Endothelial cell of umbilical vein (primary cell): ENCODE measurements at regions not wholly inside any gene's neighbourhood (a gene's known extent, or its start where the extent isn't known, plus 50 kb on each side); places are given as distances from the start of the nearest gene placed in this dataset.

ENCODE experiments used
- BruUV-seq: library from RNA; stranded (reverse); fragments of 400-500 nt; replicated peaks from 2 replicates; lab custom pipeline; 2021; lab: Mats Ljungman, UMichigan
- CTCF ChIA-PET: fragments of 300-600, 350-600 bp; sonication (Branson Sonifier 250); formaldehyde crosslinking; loops from one replicate; lab custom pipeline; 2021; ENCODE audit warnings: antibody characterized with exemption, inconsistent platforms; lab: Charles Lee
- POLR2A ChIA-PET: fragments of 300-600, 350-600 bp; sonication (Branson Sonifier 250); formaldehyde crosslinking; loops from one replicate; lab custom pipeline; 2021; ENCODE audit warnings: antibody characterized with exemption, inconsistent platforms; lab: Charles Lee
- DNase-seq: peaks from one replicate; pipeline ENCODE4 v3.0.0-alpha.2; 2011; ENCODE audit warnings: low read depth, low spot score
- FAIRE-seq: peaks from 2 replicates; lab custom pipeline; 2011; peaks lifted over from hg19 to GRCh38; lab: Jason Lieb, UNC
- H2AFZ ChIP-seq: 2 replicates; pipeline ENCODE4 v1.6.0; 2012; ENCODE audit warnings: low read depth, low read length, control low read depth, inconsistent platforms
- H3K27ac ChIP-seq: 2 replicates; pipeline ENCODE4 v1.5.1; 2011; ENCODE audit warnings: low read depth, mild to moderate bottlenecking, control low read depth, low read length, moderate library complexity; ENCODE audit not compliant: insufficient read depth
- H3K27me3 ChIP-seq, 2 experiments: 2 replicates each; pipeline versions ENCODE4 v1.6.0 to v1.6.1; 2011; ENCODE audit warnings: low read length in 2 of 2, mixed read lengths in 1 of 2; ENCODE audit not compliant: control insufficient read depth in 2 of 2, insufficient read depth in 2 of 2
- H3K36me3 ChIP-seq, 2 experiments: 2 replicates in 1 of 2; 3 replicates in 1 of 2; pipeline ENCODE4 v1.5.1; 2011; ENCODE audit warnings: low read length in 2 of 2, mild to moderate bottlenecking in 1 of 2, moderate library complexity in 1 of 2; ENCODE audit not compliant: control insufficient read depth in 2 of 2, insufficient read depth in 2 of 2; ENCODE audit errors: extremely low read depth in 1 of 2
- H3K4me1 ChIP-seq: 3 replicates; pipeline ENCODE4 v1.5.1; 2011; ENCODE audit warnings: mild to moderate bottlenecking, low read length; ENCODE audit not compliant: control insufficient read depth, insufficient read depth; ENCODE audit errors: extremely low read depth
- H3K4me2 ChIP-seq: 2 replicates; pipeline ENCODE4 v1.6.1; 2011; ENCODE audit warnings: low read length, control low read depth, mixed read lengths; ENCODE audit not compliant: insufficient read depth
- H3K4me3 ChIP-seq, 3 experiments: fragments of 200-600 bp in 1 of 3; sonication (generic), shearing (Covaris generic) in 1 of 3; replicated peaks in 1 of 3; 2 replicates each; pipeline ENCODE4 v1.5.1; 2011 to 2016; ENCODE audit warnings: control low read depth in 3 of 3, low read length in 3 of 3, mild to moderate bottlenecking in 2 of 3, inconsistent platforms in 1 of 3, low read depth in 1 of 3, moderate library complexity in 1 of 3; ENCODE audit not compliant: insufficient read depth in 1 of 3
- H3K79me2 ChIP-seq: 2 replicates; pipeline ENCODE4 v1.6.0; 2012; ENCODE audit warnings: low read length, inconsistent platforms; ENCODE audit not compliant: control insufficient read depth, insufficient read depth
- H3K9ac ChIP-seq: replicated peaks from 2 replicates; pipeline ENCODE3; 2011; ENCODE audit warnings: low read length, control low read depth; ENCODE audit not compliant: insufficient read depth; ENCODE audit errors: extremely low read depth
- H3K9me1 ChIP-seq: replicated peaks from 3 replicates; pipeline ENCODE4 v1.6.0; 2011; ENCODE audit warnings: mild to moderate bottlenecking, low read length; ENCODE audit not compliant: control insufficient read depth, insufficient read depth; ENCODE audit errors: extremely low read depth
- H3K9me3 ChIP-seq: replicated peaks from 2 replicates; pipeline ENCODE4 v1.5.1; 2012; ENCODE audit warnings: low read length, inconsistent platforms; ENCODE audit not compliant: control insufficient read depth, insufficient read depth
- H4K20me1 ChIP-seq: replicated peaks from 2 replicates; pipeline ENCODE3; 2011; ENCODE audit warnings: mild to moderate bottlenecking, low read length; ENCODE audit not compliant: control insufficient read depth, insufficient read depth; ENCODE audit errors: extremely low read depth
- EZH2 ChIP-seq: IDR thresholded peaks from 2 replicates; pipeline ENCODE4 v1.6.1; 2012; ENCODE audit warnings: borderline replicate concordance, low read depth, mild to moderate bottlenecking, moderate library complexity, low read length, inconsistent platforms; ENCODE audit not compliant: severe bottlenecking
- FOS ChIP-seq: IDR thresholded peaks from 2 replicates; pipeline ENCODE4 v1.6.1; 2011; ENCODE audit warnings: mild to moderate bottlenecking, low read length, moderate library complexity, borderline replicate concordance; ENCODE audit not compliant: insufficient read depth
- GATA2 ChIP-seq: IDR thresholded peaks from 2 replicates; pipeline ENCODE4 v1.7.0; 2011; ENCODE audit warnings: low read depth, mild to moderate bottlenecking, moderate library complexity, mixed read lengths, low read length; ENCODE audit not compliant: insufficient read length, insufficient read depth
- JUN ChIP-seq: IDR thresholded peaks from 2 replicates; pipeline ENCODE4 v1.6.1; 2011; ENCODE audit warnings: borderline replicate concordance, low read depth; ENCODE audit not compliant: insufficient read length, insufficient read depth
- MYC ChIP-seq: IDR thresholded peaks from one replicate; pipeline ENCODE4 v1.6.1; 2011; ENCODE audit warnings: mild to moderate bottlenecking, low read depth, low read length
- POLR2A ChIP-seq: IDR thresholded peaks from 2 replicates; pipeline ENCODE4 v1.6.1; 2012; ENCODE audit warnings: low read depth, mild to moderate bottlenecking, control low read depth, low read length
- POLR2AphosphoS5 ChIP-seq: IDR thresholded peaks from 2 replicates; pipeline ENCODE4 v1.6.1; 2012; ENCODE audit warnings: low read depth, mild to moderate bottlenecking, control low read depth, low read length, moderate library complexity; ENCODE audit not compliant: insufficient read depth
- dilution Hi-C: fragments of 300-500 bp; cut with MboI; formaldehyde crosslinking; loops from one replicate; pipeline ENCODE4 v1.15.0; 2019; ENCODE audit warnings: low sequenced_read_pairs; ENCODE audit not compliant: extremely low pct_ligation_motif_present
- intact Hi-C: fragments of 100-400 bp; cut with micrococcal nuclease; formaldehyde crosslinking; loops from one replicate; pipeline ENCODE4 v1.10.0; 2022
- TF ChIP-seq, protein P1 (sequence below): IDR thresholded peaks from 2 replicates; pipeline ENCODE4 v1.6.1; 2011; ENCODE audit not compliant: insufficient read depth, insufficient read length
- TF ChIP-seq, protein P2 (sequence below), 2 donors: IDR thresholded peaks; 1 replicate in 1 of 2; 2 replicates in 1 of 2; pipeline ENCODE4 v1.5.1; 2011; ENCODE audit warnings: low read length in 2 of 2, mild to moderate bottlenecking in 2 of 2, moderate library complexity in 2 of 2, control low read depth in 1 of 2, inconsistent platforms in 1 of 2, low read depth in 1 of 2; ENCODE audit not compliant: insufficient read depth in 1 of 2; ENCODE audit errors: extremely low read depth in 1 of 2

DNA sequence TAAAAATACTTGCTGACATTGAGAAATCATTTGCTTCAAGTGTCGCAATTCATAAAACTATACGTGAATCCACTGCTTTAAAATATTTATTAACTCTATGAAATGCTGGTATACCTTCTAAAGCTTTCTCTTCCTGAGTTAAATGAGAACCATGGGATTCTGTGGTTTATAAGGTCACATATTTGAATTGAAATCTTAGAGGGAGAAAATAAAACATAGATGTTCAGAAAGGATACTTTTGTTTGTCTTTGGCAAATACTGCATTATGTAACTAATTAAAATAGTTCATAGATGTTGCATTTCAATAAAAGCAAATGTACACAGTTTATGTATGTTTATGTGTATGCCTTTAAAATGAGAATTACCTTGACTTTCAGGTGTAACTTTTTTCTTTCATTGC, 250.1 kb downstream of the FAM170A start:
- no peak for FAIRE-seq
- ChIA-PET CTCF (no interaction called here), POLR2A (no interaction called here)
- Histone ChIP-seq H3K27me3 (no peaks in the 10 kb centered on the region), H3K9me1 (no peaks in the 10 kb centered on the region), H3K4me3 (no peak overlapping the region), H3K27ac (no peak overlapping the region), H3K9me3 (no peaks in the 10 kb centered on the region), H3K9ac (no peak overlapping the region), H3K79me2 (no peaks in the 10 kb centered on the region), H4K20me1 (no peaks in the 10 kb centered on the region), H3K36me3 (no peaks in the 10 kb centered on the region), H2AFZ (no peak overlapping the region), H3K4me1 (no peaks in the 10 kb centered on the region), H3K4me2 (no peak overlapping the region)
- intact Hi-C loops (no loop called here), dilution Hi-C loops (no loop called here)
- no peak for DNase-seq
- TF ChIP-seq, protein P1, sequence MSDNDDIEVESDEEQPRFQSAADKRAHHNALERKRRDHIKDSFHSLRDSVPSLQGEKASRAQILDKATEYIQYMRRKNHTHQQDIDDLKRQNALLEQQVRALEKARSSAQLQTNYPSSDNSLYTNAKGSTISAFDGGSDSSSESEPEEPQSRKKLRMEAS: no peak
- TF ChIP-seq FOS (no peak), JUN (no peak), MYC (no peak), EZH2 (no peak), GATA2 (no peak), POLR2AphosphoS5 (no peak), POLR2A (no peak)
- TF ChIP-seq, protein P2, sequence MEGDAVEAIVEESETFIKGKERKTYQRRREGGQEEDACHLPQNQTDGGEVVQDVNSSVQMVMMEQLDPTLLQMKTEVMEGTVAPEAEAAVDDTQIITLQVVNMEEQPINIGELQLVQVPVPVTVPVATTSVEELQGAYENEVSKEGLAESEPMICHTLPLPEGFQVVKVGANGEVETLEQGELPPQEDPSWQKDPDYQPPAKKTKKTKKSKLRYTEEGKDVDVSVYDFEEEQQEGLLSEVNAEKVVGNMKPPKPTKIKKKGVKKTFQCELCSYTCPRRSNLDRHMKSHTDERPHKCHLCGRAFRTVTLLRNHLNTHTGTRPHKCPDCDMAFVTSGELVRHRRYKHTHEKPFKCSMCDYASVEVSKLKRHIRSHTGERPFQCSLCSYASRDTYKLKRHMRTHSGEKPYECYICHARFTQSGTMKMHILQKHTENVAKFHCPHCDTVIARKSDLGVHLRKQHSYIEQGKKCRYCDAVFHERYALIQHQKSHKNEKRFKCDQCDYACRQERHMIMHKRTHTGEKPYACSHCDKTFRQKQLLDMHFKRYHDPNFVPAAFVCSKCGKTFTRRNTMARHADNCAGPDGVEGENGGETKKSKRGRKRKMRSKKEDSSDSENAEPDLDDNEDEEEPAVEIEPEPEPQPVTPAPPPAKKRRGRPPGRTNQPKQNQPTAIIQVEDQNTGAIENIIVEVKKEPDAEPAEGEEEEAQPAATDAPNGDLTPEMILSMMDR (IDR thresholded peaks at IDR 0.05; ENCODE audit: extremely low read depth in 1 of 2, insufficient read depth in 1 of 2, low read depth in 1 of 2, low read length in 2 of 2): no peak
- BruUV-seq: no TSS peak
